ENCODE measurements at regions not wholly inside any gene's neighbourhood (a gene's known extent, or its start where the extent isn't known, plus 50 kb on each side); places are given as distances from the start of the nearest gene placed in this dataset.

DNA sequence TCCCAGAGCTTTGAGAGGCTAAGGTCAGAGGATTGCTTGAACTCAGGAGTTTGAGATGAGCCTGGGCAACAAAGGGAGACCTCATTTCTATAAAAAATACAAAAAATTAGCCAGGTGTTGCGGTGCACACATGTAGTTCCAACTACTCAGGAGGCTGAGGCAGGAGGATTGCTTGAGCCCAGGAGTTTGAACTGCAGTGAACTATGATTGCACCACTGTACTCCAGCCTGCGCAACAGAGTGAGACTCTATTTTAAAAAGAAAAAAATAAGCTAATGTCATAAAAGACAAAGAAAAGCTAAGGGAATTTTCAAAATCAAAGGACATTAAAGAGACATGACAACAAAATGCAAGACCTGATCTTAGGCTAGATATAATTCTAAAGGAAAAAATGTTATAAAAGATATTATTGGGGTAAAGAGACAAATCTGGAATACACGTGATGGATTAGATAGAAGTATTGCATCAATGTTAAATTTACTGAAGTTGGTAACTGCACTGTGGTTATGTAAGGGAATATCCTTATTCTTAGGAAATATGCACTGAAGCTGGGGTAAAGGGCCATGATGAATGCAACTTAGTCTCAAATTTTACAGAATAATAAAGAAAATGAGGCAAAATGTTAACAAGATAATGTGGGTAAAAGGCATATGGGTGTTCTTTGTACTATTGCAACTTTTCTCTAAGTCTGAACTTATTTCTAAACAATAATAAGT, 75.2 kb downstream of the SPRY1 start:
- TF ChIP-seq, protein P1, sequence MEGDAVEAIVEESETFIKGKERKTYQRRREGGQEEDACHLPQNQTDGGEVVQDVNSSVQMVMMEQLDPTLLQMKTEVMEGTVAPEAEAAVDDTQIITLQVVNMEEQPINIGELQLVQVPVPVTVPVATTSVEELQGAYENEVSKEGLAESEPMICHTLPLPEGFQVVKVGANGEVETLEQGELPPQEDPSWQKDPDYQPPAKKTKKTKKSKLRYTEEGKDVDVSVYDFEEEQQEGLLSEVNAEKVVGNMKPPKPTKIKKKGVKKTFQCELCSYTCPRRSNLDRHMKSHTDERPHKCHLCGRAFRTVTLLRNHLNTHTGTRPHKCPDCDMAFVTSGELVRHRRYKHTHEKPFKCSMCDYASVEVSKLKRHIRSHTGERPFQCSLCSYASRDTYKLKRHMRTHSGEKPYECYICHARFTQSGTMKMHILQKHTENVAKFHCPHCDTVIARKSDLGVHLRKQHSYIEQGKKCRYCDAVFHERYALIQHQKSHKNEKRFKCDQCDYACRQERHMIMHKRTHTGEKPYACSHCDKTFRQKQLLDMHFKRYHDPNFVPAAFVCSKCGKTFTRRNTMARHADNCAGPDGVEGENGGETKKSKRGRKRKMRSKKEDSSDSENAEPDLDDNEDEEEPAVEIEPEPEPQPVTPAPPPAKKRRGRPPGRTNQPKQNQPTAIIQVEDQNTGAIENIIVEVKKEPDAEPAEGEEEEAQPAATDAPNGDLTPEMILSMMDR (conservative IDR thresholded peaks at IDR 0.05) = no peak
- no peak for TF ChIP-seq ZFX (IDR thresholded peaks at IDR 0.05)
